NCI-H2196 (cell line): ENCODE measurements at regions not wholly inside any gene's neighbourhood (a gene's known extent, or its start where the extent isn't known, plus 50 kb on each side); places are given as distances from the start of the nearest gene placed in this dataset.
A peak's percentile ranks its signal among the peaks of the same experiment; 100 is the strongest.
"Not testable (repeated sequence)": the region's sequence is repeated elsewhere in the genome, so short reads cannot be mapped to it uniquely, and the experiment has no call there.

Experiments used
- DNase-seq: peaks from one replicate; lab custom pipeline; 2025; ENCODE audit not compliant: unreplicated experiment; lab: John Stamatoyannopoulos, UW

DNA sequence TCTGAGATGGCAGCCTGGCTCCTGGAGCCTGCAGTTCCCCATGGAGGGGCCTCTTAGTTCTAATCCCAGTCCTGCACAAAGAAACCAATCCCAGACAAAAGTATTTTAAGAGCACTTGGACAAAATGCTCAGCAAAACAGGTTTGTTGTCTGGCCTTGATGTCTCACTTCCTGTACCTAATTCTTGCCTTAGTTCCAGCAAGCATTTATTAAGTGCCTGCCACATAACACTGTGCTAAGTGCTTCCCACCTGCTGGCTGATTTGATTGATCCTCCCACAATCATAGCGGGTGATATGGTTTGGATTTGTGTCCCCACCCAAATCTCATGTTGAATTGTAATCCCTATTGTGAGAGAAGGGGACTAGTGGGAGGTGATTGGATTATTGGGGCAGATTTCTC is 65.7 kb upstream of the HABP2 start:
- DNase-seq, result no peak

DNA sequence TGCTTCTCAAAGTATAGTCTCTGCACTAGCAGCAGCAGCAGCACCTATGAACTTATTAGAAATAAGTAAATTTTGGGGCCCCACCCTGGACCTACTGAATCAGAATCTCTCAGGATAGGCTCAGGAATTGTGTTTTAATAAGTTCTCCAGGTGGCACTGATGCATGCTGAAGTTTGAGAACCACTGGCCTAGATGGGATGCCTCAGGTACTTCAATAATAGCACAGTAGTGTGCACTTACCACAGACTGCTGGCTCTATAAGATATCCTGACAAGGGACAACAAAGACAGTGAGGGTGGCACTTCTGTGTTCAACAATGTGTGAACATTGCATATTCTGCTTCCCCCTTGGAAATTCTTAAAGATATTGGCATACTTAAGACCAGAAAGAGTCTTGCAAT is 64.7 kb upstream of the HABP2 start:
- no peak for DNase-seq

GRCh38 chr10:113489522-113489921 is 63.3 kb upstream of the HABP2 start:
- DNase-seq, result not testable (repeated sequence)

DNA sequence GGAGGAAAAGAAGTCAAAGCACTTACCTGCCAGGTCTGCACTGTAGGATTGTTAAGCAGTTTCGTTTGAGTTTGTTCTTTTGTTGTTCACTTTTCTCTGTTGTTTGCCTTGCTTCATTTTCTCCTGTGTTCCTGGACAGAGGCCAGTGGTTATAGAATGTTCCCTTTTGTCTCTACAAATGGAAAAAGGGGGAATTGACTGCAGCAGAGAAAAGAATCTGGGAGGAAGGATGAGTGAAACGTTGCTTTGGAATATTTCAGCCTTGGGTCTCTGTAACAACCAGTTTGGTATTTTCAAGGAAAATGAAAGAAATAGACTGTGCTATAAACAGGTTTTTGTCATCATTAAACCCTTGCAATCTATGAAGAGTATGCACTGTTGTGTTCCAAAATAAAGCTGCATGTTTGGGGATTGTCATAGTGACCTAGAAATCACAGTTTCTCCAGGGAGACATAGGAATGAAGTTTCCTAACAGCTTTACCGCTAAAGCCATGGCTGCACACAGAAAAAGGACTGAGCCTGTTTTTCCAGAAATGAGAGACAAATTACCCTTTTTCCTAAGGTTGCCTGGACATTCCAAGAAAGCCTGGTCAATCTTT is 60.8 kb upstream of the HABP2 start:
- no peak for DNase-seq

- DNase-seq, result no peak
These were observed 59.7 kb upstream of the HABP2 start for GRCh38 chr10:113493195-113493594.

DNA sequence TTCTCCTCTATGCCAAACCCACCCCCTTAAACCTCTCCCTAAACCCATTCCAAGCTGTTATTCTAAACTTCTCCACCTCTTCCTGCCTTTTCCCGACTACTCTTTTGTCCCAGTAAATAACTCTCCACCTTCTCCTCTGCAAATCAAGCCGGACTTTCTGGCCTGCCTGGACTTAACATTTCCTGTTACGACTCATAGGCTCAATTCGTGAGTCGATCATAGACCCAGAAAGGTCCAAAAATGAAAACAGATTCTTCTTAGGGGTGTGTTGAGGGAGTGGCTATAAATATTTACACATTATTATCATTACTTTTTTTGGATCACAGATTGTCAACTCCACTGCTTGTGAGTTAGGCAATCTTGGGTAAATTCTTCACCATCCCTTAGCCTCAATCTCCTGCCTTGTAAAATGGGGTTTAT is 59.0 kb upstream of the HABP2 start:
- DNase-seq, result no peak

- no peak for DNase-seq
These were observed 58.1 kb upstream of the HABP2 start for GRCh38 chr10:113494761-113495160.

GRCh38 chr10:113495553-113495952 is 57.3 kb upstream of the HABP2 start:
- DNase-seq, result no peak

DNA sequence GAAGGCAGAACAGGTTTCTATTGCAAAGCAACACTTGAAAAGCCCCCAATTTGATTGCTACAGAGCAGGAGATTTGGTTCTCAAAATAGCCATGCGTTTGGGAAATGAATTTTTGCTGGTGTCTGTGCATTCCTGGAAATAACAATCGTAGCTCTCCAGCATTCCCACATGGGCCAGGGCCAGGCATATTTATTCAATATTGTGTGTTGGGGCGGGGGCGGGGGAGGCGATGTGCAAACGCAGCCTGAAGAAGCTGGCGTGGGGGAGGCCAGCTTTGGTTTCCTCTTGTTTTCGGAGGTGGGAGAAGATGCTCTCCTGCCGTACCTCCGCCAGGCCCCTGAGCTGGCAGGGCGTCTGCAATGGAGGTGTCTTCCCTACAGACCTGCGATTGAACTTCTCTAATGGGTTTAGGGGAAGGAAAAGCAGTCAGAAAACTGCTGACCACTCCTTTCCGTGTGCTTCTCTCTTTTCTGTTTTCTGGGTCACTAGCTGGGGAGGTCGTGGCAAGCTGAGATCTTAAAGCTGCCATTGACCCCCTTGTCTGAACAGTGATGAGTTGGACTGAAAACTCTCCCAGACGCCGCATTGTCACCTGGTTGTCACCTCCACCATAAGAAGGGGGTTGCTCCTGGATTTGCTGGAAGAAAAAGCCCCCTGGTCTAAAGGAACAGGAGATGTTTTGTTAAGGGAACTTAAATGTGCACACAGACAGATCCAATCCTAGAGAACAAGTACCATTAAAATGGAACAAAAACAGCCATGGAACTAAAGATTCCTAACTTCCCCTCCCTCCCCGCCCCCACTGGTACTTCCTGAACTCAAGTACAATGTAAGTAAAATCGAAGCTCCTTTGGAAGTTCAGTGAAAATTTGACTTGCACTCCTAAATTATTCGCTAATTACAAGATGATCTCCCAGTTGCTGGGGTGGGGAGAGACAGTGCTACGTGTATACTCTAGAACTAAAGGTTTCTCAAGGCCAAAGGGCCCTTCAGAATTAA is 56.4 kb upstream of the HABP2 start:
- no peak for DNase-seq

DNA sequence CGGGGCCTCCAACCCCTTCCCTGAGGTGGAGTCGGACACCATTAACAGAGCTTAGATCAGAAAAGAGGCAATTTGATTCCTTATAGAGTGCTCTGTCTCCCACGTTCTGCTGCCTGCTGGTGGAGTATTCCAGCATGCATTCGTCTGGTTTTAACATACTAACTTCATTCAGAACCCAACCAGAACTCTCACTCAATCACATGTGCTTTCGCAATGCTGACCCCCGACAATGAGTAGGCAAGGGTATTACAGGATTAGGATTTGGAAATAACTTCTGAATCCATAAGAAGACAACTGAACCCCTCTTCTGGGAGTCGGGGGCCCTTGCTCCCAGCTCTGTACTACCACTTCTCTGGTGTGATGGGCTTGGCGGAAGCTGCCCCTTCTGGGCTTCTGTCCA is 55.7 kb upstream of the HABP2 start:
- no peak for DNase-seq

GRCh38 chr10:113498997-113499396 is 53.9 kb upstream of the HABP2 start:
- peak; percentile 10 for DNase-seq

GRCh38 chr10:113499806-113500205 is 53.0 kb upstream of the HABP2 start:
- no peak for DNase-seq

GRCh38 chr10:113501031-113501430 is 51.8 kb upstream of the HABP2 start:
- DNase-seq, result not testable (repeated sequence)
